ENCODE measurements at regions not wholly inside any gene's neighbourhood (a gene's known extent, or its start where the extent isn't known, plus 50 kb on each side); places are given as distances from the start of the nearest gene placed in this dataset.

- Histone ChIP-seq H3K27me3 (ENCODE audit: control insufficient read depth, insufficient read depth, low read length) (no peaks in the 10 kb centered on the region), H3K27ac (ENCODE audit: low read depth in 2 of 2, low read length in 2 of 2) (no peak overlapping the region), H3K4me1 (ENCODE audit: control insufficient read depth in 2 of 3, insufficient read depth in 2 of 3, low read depth in 1 of 3, low read length in 3 of 3) (no peaks in the 10 kb centered on the region), H3K9ac (ENCODE audit: low read length in 3 of 3) (no peak overlapping the region), H3K9me3 (ENCODE audit: control insufficient read depth in 2 of 3, insufficient read depth in 1 of 3, low read length in 3 of 3) (no peaks in the 10 kb centered on the region), H3K4me3 (ENCODE audit: low read length in 3 of 3) (no peak overlapping the region), H3K36me3 (ENCODE audit: control insufficient read depth in 2 of 3, insufficient read depth in 3 of 3, low read length in 3 of 3) (no peaks in the 10 kb centered on the region)
- no peak for FAIRE-seq
- no peak for DNase-seq
- TF ChIP-seq CTCF (IDR thresholded peaks at IDR 0.05; ENCODE audit: borderline replicate concordance, extremely low read depth, insufficient read depth): no peak
- intact Hi-C loops (cut with DNase I): no loop called here
These were observed 295.5 kb downstream of the MDFIC start for GRCh38 chr7:115217373-115217772.

- DNase-seq (no peak), FAIRE-seq (no peak)
- Histone ChIP-seq H3K27ac (ENCODE audit: low read depth in 2 of 2, low read length in 2 of 2) (no peak overlapping the region), H3K4me3 (ENCODE audit: low read length in 3 of 3) (no peak overlapping the region), H3K36me3 (ENCODE audit: control insufficient read depth in 2 of 3, insufficient read depth in 3 of 3, low read length in 3 of 3) (no peaks in the 10 kb centered on the region), H3K9ac (ENCODE audit: low read length in 3 of 3) (no peak overlapping the region), H3K27me3 (ENCODE audit: control insufficient read depth, insufficient read depth, low read length) (no peaks in the 10 kb centered on the region), H3K9me3 (ENCODE audit: control insufficient read depth in 2 of 3, insufficient read depth in 1 of 3, low read length in 3 of 3) (no peaks in the 10 kb centered on the region), H3K4me1 (ENCODE audit: control insufficient read depth in 2 of 3, insufficient read depth in 2 of 3, low read depth in 1 of 3, low read length in 3 of 3) (no peaks in the 10 kb centered on the region)
- intact Hi-C loops (cut with DNase I): no loop called here
- no peak for TF ChIP-seq CTCF (IDR thresholded peaks at IDR 0.05; ENCODE audit: borderline replicate concordance, extremely low read depth, insufficient read depth)
These were observed 294.8 kb downstream of the MDFIC start for GRCh38 chr7:115216652-115217051.

DNA sequence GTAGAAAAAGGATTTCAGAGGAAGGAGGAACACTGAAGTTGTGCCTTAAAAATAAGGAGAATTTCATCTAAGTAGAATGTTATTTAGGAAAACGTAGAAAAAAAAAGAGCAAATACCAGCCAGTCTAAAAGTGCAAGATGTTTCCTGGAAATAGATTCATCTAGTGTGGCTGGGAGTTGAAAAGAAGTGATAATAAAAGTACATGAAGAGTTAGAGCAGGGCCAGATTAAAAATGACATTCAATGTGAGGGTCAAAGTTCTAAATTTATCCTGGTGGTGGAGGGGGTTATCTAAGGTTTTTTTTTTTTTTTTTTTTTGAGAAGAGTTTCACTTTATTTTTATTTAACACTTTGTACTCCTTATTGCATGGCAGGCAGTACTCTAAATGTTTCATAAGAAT, 289.3 kb downstream of the MDFIC start:
- Histone ChIP-seq H3K4me3 (ENCODE audit: low read length in 3 of 3) (no peak overlapping the region), H3K4me1 (ENCODE audit: control insufficient read depth in 2 of 3, insufficient read depth in 2 of 3, low read depth in 1 of 3, low read length in 3 of 3) (no peaks in the 10 kb centered on the region), H3K36me3 (ENCODE audit: control insufficient read depth in 2 of 3, insufficient read depth in 3 of 3, low read length in 3 of 3) (no peaks in the 10 kb centered on the region), H3K27me3 (ENCODE audit: control insufficient read depth, insufficient read depth, low read length) (no peaks in the 10 kb centered on the region), H3K27ac (ENCODE audit: low read depth in 2 of 2, low read length in 2 of 2) (no peak overlapping the region), H3K9ac (ENCODE audit: low read length in 3 of 3) (no peak overlapping the region), H3K9me3 (ENCODE audit: control insufficient read depth in 2 of 3, insufficient read depth in 1 of 3, low read length in 3 of 3) (no peaks in the 10 kb centered on the region)
- intact Hi-C loops (cut with DNase I): no loop called here
- FAIRE-seq: no peak
- no peak for TF ChIP-seq CTCF (IDR thresholded peaks at IDR 0.05; ENCODE audit: borderline replicate concordance, extremely low read depth, insufficient read depth)
- DNase-seq: no peak

DNA sequence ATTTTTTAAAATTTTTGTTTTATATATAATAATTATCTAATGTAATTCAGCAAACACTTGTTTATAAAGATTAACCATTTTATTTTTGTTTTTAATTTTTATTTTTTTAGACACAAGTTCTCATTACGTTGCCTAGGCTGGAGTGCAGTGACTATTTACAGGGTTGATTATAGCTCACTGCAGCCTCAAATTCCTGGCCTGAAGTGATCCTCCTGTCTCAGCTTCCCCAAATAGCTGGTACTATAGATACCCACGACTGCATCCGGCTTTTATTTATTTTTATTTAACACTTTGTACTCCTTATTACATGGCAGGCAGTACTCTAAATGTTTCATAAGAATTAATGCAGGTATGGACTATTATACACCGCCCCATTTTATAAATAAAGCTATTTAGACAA, 288.7 kb downstream of the MDFIC start:
- no peak for FAIRE-seq
- no peak overlapping the region for H3K9ac ChIP-seq (ENCODE audit: low read length in 3 of 3)
- H3K27me3 ChIP-seq (ENCODE audit: control insufficient read depth, insufficient read depth, low read length): no peaks in the 10 kb centered on the region
- H3K27ac ChIP-seq (ENCODE audit: low read depth in 2 of 2, low read length in 2 of 2): no peak overlapping the region
- DNase-seq: no peak
- intact Hi-C loops (cut with DNase I): no loop called here
- no peaks in the 10 kb centered on the region for H3K36me3 ChIP-seq (ENCODE audit: control insufficient read depth in 2 of 3, insufficient read depth in 3 of 3, low read length in 3 of 3)
- H3K4me1 ChIP-seq (ENCODE audit: control insufficient read depth in 2 of 3, insufficient read depth in 2 of 3, low read depth in 1 of 3, low read length in 3 of 3): no peaks in the 10 kb centered on the region
- TF ChIP-seq CTCF (IDR thresholded peaks at IDR 0.05; ENCODE audit: borderline replicate concordance, extremely low read depth, insufficient read depth): no peak
- no peaks in the 10 kb centered on the region for H3K9me3 ChIP-seq (ENCODE audit: control insufficient read depth in 2 of 3, insufficient read depth in 1 of 3, low read length in 3 of 3)
- H3K4me3 ChIP-seq (ENCODE audit: low read length in 3 of 3): no peak overlapping the region
